ENCODE measurements at regions not wholly inside any gene's neighbourhood (a gene's known extent, or its start where the extent isn't known, plus 50 kb on each side); places are given as distances from the start of the nearest gene placed in this dataset.
A peak's percentile ranks its signal among the peaks of the same experiment; 100 is the strongest.

DNA sequence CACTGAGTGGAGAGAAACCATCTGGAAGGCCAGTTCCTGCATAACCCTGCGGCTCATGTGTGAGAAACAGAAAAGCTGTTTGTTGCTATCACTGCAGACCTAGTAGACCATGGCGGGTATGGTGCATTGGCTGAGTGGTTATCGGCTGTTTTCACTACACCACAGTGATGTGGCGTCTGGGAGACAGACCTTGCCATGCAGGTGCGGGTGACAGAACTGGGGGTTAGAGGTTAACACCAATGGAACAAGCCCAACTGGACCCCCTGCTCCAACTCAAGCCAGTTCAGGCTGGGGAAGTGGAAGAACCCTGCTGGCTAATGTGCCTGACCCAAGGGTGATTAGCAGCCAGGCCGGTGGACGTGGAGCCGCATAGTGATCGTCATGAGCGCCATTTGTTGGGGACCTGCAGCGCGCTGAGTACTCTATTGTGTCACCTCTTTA, 91.9 kb downstream of the IRF8 start:
- DNase-seq (ENCODE audit: low read depth in 2 of 2) = no peak

DNA sequence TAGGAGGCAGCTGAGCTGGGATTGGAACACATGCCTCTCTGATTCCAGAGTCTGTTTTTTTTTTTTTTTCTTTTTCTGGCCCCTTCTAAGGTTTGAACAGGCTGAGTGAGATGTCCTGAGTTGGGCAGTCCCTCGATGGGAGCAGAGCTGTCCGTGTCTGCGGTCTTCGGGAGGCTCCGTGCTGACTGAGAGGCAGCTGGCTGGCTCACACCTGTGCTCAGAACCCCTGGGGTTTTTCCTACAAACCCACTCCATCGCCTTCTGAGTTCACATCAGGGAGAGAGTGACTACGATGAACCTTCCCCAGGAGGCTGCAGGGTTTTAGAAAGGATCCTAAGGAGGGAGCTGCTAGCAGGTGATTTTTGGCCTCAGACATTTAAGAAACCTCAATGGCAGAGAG, 92.5 kb downstream of the IRF8 start:
- no peak for DNase-seq (ENCODE audit: low read depth in 2 of 2)

DNA sequence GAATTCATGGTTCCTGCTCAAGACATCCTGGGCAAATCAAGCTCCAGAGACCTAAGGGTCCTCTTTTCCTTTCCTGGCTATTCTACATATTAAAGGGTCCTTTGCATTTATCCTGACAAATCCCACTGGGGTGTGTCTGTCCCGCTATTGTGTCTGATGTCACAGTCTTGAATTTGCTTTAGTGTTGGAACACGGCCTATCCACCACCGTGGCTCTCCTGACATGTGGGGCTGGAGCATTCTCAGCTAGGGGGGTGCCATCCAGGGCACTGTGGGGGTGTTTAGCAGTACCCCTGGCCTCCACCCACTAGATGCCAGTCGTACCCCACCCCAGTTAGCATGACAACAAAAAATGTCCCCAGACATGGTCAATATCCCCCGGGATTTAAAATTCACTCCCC, 92.9 kb downstream of the IRF8 start:
- DNase-seq (ENCODE audit: low read depth in 2 of 2) = no peak

DNA sequence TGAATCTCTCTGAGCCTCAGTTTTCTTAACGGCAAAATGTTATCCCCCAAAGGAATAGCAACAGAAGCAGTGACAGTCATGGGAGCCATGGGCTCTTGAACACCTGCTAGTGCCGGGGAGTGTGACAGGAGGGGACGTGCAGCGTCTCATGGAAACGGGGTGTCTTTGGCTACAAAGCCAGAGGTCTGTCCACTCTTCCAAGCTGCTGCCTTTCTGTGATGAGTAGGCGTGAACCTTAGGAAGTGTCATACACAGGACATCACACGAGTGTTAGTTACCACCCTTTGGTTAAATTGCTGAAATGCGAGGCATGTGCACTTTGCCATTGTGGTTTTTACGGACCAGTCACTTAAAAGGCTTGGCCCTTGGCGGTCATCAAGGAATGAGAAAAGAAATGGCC, 93.4 kb downstream of the IRF8 start:
- DNase-seq (ENCODE audit: low read depth in 2 of 2) = no peak

DNA sequence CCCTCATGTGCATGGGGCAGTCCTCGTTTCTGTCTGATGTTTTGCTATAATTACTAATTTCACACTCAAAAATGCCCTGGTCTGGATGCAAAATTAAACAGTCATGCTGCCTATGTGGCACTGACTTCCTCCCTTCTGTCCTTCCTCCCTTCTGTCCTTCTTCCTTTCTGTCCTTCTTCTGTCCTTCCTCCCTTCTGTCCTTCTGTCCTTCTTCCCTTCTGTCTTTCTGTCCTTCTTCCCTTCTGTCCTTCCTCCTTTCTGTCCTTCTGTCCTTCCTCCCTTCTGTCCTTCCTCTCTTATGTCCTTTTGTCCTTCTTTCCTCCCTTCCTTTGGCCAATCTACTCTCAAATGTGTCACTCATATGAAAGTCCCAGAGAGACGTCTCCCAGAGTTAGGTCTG, 93.8 kb downstream of the IRF8 start:
- DNase-seq (ENCODE audit: low read depth in 2 of 2) = no peak

DNA sequence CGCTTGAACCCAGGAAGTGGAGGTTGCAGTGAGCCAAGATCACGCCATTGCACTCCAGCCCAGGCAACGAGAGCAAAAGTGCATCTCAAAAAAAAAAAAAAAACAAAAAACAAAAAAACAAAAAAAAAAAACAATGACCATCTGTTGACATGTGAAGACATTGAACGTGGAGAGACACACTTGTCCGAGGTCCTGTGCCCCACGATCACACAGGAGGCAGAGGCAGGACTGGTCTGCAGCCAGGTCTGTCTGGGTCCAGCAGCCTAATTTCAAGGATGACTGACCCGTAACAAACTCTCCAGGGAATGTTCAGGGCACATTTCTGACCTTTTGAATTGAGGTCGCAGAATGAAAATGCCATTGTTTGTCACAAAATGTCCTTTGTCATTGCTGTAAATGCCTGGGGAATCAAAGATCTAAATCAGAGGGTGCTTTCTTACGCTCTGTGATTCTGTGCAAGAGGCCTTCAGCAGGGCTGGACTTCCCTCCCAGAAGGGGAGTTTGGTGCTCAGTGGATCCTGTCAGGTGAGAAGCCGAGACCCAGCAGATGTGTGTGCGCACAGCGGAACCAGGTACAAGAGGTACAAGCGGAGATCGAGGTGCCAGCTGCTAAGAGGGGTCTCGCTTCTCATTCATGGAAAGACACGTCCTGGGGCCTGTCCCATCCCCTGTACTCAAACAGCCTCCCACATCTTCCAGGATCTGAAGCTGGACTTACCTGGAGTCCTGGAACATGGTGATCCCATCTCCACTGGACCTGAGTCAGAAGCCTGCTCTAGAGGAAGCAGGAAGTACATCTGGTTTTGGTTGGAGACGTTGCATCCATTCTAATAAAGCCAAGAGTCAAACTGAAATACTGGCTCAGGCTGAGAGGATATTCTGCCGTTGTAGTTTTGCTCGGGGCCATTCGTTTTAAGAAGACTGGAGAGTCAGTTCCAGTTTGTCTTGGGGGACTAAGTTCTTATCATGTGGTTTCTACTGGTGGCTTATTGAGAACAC, 95.8 kb downstream of the IRF8 start:
- DNase-seq (ENCODE audit: low read depth in 2 of 2) = no peak

DNA sequence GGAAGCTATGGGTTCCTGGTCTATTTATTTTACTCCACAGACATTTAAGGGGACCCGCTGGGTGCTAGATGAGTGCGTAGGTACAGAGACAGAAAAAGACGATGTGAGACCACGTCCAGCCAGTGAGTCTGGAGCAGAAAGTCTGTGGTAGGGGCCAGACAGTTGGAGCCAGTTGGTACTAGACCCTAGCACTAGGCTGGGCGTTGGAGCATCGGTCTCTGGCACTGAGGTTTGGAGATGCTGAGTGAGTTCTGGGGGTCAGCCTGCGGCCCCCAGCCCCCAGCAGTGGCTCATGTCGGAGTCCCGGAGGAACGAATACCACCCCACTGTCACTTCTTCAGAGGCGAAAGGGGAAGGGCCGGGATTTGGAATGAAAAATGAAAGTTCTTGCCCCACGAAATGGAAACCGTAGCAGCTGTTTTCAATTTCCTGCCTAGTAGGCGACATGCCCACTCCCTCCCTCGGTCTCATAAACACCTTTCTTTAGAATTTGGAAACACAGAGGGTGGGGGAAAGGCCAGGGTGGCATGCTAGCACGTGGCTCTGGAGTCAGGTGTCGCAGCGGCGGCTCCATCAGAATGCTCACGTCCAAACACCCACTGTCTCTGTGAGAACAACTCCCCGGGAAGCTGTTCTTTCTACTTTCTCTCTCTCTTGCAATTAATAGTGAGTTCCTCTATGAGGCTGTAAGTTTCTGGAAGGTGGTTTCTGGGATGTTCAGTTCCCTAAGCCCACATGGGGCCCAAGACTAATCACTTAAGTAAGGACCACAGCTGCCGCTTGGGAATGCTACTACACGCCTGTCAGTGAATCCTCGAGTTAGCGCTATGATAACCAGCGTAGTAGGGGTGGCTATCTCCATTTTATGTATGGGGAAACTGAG, 96.8 kb downstream of the IRF8 start:
- no peak for DNase-seq (ENCODE audit: low read depth in 2 of 2)

DNA sequence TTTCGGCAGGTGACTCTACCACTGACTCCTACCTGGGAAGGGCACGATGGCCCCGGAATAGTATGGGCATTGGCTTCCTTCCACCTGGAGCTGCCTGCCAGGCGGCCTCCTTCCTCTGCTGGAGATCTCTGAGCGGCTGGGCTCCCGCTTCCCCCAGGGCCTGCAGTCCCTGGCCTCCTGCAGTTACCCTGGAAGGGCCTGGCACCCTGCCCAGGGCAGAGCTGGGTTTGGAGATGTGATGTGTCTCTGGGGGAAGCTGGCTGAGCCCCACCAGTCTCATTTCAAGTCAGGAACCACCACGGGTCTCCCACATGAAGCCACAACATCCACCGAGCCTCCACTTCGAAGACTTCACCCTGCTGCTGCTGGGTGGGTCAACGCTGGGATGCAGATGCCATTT, 97.9 kb downstream of the IRF8 start:
- DNase-seq (ENCODE audit: low read depth in 2 of 2) = no peak

DNA sequence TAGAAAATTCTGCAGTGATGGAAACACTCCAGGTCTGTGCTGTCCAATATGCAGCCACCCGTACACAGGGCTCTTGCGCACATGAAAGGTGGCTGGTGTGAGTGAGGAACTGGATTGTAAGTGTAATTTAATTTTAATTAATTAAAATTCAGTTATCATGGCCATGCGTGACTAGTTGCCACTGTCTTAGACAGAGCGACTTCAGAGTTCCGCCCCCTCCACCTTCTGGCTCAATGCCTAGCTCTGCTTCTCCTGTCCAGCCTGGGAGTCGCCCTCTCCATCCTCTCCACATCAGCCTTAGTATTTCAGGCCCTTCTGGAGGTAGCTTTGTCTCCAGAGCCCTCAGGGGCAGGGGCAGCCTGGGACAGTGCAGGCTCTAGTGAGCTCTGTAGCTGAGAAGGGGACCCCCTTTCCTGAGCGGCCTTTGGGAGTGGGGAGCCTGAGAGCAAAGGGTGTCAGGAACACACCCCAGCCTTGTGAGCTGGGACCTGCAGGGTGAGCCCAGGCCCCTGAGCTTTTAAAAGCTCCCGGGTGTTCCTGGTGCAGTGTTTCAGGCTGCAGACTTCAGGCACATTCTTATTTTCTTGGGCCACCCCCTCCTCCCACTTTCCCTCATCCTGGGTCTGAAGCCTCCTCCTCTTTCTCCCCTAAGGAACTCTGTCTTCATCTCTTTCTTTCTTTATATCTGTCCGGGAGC, 99.4 kb downstream of the IRF8 start:
- no peak for DNase-seq (ENCODE audit: low read depth in 2 of 2)

DNA sequence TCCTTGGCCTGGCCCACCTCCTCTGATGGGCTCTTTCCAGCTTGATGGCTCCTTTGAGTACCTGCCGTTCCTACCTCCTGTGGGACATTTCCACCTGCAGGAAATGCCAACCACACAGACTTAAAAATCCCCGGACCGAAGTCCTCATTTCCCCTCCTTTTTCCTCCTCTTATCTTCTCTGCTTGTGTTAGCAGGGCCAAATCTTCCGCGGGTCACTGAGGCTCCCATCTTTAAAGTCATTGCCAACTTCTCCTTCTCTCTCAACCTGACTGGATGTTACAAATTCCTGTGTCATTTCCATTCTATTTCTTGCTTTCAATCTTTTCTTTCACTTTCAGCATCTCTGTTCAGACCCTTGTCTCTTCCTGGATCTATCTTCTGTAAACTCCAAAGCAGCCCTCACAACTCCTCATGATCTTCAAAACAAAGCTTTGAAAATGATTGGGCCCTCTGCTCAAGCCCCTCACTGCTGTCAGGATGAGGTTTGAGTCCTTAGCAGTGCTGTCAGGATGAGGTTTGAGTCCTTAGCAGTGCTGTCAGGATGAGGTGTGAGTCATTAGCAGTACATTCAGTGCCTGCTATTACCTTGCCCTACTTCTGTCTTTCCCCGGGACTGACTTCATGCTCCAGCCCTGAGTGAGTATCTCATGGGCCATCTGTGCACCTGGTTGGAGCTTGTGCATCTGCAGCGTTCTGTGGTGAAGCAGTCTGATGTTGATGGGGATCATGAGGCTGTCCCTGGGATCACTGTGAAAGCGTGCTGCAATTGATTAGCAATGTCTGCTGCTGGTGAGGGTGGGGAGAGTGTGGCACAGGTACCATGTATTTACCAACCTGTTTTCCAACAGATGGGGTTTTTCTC, 100.1 kb downstream of the IRF8 start:
- DNase-seq (ENCODE audit: low read depth in 2 of 2) = no peak

DNA sequence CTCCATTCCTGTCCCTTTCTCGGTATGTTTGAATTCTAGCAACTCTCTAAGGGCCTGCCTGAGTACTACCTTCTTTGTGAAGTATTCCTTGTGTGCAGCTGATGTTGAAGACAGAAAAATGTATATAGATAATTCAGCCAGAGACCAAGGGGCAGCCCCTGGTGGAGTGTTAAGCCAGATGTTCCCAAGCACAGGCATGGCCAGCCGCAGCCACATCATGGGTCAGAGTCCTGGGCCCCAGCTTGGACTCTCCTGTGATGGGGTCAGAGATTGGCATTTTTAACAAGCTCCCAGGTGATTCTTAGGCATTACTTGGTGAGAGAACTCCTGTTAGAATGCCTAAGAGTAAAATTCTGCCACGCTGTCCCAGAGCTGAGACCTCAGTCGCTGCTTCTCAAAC, 100.8 kb downstream of the IRF8 start:
- no peak for DNase-seq (ENCODE audit: low read depth in 2 of 2)

DNA sequence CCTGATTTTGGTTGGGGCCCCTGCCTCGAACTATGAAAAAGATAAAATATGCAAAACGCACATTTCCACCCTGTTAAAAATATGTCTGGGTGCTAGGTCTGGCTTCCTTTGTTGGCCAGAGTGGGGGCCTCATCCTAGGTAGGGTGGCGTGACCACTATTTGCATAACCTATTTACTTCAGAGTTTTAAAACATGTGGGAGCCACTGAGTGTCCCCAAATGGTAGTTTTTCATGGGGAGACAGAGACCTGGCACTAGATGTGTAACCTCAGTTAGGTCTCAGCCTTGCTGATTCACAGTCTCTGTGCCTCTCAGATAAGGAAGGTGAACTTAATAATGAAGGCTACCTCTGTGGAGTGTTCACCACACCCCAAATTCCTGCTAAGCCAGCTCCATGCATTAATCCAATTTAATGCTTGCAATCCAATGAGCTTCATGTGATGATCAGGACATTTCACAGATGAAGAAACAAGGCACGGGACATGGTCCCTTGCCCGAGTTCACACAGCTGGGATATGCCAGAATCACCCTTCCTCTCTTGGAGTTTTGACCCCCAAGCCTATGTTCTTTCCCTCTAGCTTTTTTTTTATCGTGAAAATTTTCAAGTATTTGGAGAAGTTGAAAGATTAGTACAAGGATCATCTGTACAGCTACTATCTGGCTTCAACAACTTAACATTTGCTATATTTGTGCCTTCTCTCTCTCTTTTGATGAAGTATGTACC, 103.4 kb downstream of the IRF8 start:
- no peak for DNase-seq (ENCODE audit: low read depth in 2 of 2)

DNA sequence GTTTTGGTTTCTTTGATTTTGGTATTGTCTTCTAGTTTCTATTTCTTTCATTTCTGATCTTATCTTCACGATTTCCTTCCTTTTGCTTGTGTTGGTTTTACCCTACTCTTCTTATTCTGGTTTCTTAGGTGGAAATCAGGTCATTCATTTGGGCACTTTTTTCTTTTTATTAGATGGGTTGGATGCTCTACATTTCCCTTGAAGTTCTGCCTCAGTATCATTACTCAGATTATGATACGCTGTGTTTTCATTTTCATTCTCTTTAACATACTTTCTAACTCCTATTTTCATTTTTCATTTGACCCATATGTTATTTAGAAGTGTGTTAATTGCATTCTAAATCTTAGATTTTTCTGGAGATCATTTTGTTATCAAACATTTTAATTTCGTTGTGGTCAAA, 108.6 kb downstream of the IRF8 start:
- DNase-seq (ENCODE audit: low read depth in 2 of 2) = no peak

DNA sequence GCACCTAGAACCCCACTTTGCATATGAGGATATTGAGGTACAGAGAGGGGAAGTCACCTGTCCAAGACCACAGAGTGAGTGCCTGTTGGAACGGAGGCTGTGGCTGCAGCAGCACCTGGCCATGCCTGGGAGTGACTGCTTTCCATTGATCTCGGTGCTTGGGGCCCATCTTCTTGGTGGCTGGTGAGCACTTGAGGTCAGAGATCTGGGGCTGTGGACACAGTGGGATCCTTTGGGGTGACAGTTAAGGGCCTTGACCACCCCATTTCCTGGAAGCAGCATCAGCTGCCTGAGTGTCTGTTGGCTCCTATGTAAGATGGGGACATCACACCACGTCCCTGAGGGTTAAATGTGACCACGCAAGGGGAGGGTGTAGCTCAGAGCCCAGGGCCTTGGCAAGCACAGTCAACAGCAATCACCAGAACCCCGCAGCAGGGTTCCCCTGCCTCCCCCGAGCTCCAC, 111.7 kb downstream of the IRF8 start:
- no peak for DNase-seq (ENCODE audit: low read depth in 2 of 2)

DNA sequence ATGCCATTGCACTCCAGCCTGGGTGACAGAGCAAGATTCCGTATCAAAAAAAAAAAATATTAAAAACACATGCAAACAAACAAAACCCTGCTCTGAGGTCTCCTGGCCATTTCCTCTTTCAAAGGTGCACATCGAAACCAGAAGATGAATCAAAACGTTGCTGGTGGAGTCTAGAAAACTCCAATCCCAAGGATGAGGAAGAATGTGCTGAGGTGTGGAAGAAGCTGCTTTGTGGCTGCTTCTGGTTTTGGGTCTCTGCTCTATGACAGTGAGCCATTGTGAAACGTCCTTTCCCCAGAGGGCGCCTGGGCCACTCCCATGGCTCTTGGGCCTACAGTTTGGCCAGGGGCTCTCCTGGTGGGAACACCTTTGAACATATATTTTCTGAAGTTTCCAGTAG, 112.6 kb downstream of the IRF8 start:
- no peak for DNase-seq (ENCODE audit: low read depth in 2 of 2)

DNA sequence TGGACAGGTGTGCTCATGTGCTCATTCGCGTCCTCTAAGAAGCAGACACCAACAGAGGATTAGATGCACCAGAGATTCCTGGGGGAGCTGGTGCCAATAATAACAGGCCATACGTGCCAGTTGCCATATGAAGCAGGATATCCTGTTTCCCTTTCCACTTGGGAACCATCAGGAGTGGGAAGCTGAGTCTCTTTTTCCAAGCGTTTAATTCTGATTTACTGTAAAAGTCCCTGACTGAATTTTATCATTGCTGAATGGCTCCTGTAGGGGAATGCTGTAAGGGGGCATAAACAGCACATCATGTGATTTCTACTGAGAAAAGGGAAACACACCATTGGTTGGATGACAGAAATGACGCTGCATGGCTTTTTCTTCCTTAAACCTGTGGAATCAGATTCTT, 113.3 kb downstream of the IRF8 start:
- no peak for DNase-seq (ENCODE audit: low read depth in 2 of 2)

DNA sequence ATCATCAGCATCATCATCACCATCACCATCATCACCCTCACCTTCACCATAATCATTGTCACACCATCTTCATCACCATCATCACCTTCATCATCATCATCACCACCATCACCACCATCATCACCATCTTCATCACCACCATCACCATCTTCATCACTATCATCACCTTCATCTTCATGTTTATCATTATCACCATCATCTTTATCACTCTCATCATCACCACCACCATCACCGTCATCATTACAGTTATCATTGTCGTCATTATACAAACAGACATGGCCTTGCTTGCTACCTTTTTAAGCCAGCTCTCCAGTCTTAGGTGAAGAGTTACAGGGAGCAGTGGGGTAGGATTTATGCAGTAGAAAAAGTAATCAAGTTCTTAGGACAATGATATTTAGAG, 114.9 kb downstream of the IRF8 start:
- no peak for DNase-seq (ENCODE audit: low read depth in 2 of 2)

DNA sequence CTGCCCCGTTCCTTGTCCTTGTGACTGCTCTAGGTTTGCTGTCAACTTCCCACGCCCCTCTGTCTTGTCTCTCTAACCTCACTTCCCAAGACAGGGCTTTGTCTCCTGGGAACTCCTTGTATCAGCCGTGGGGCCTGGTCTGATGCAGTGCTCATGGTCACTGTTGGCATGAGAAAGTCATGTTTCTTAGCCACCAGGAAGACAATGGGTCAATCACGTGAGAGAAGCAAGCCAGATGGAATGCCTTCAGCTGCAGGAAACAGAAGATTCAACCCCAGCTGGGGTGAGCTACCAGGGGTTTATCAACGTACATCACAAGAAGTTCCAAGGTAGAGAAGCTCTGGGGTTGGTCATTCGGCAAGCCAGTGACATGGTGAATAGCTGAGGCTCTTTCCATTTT, 116.6 kb downstream of the IRF8 start:
- DNase-seq (ENCODE audit: low read depth in 2 of 2) = no peak

DNA sequence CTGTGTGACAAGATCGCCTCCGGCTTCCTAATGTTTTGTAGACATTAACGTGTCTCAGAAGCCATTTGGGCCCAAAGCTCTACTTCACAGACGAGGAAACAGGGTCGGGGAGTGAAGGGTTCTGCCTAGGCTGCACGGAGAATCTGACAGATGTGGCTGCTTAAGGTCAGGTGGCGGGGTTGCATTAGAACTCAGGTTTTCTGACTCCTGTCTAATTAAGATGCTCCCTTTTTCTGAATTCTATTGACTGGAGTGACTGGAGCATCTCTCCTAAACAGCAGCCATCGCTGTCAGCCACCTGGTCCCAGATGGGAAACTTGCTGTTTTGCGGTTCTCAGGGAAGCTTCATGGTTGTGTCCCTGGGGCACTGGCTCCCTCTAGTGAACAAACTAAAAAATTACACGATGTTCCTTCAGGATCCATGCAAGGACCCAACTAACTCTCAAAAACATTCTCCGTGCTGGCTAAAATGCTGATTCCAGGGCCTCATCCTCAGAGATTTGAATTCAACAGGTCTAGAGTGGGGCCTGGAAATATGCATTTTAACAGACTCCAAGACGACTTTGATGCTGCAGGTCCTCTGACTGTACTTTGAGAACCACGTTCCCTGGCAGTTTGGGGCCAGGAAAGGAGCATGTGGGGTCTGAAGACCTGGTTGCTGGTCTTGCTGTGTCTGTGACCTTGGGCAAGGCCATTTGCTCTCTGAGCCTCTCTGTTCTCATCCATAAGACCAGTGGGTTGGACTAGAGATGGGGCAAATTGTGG, 117.4 kb downstream of the IRF8 start:
- peak; percentile 23 to 26 for DNase-seq (ENCODE audit: low read depth in 2 of 2)

DNA sequence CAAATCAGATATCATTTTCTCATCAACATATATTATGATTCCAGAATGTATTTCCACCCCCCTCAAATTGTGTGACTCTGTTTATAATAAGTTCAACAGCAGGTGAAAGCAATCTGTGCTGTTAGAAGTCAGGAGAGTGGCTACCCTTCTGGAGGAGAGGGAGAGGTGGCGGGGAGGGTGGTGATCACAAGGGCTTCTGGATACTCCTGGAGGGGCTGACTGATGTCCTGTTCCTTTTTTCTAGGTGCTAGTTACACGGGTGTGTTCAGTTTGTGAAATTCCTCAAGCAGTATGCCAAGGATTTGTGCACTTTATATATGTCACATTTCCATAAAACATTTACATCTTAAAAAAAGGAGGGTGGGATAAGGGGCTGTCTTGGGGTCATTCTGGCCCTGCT, 119.1 kb downstream of the IRF8 start:
- no peak for DNase-seq (ENCODE audit: low read depth in 2 of 2)

Data from fibroblast of skin of left quadriceps (primary cell).